Right lobe of liver (tissue), 4 donors: ENCODE measurements at regions not wholly inside any gene's neighbourhood (a gene's known extent, or its start where the extent isn't known, plus 50 kb on each side); places are given as distances from the start of the nearest gene placed in this dataset.

Experiments used
- CTCF ChIP-seq, 4 donors: fragments of 200-600 bp in 3 of 4; fragments of 450-650 bp in 1 of 4; IDR thresholded peaks; one replicate each; pipeline versions ENCODE4 v1.5.1 to v1.8.0; 2016 to 2022; ENCODE audit warnings: antibody characterized with exemption in 4 of 4, mild to moderate bottlenecking in 2 of 4
- POLR2A ChIP-seq: fragments of 450-650 bp; IDR thresholded peaks from one replicate; pipeline ENCODE4 v1.6.1; 2017; ENCODE audit warnings: antibody characterized with exemption, mild to moderate bottlenecking
- donor health status: DM: no; HTN: no; CAD: no.
- donor health status: DM: no; HTN: no; CAD: no.
- donor health status: DM: no; HTN: yes; CAD: no.

- TF ChIP-seq POLR2A: no peak
- TF ChIP-seq CTCF (IDR thresholded peaks at IDR 0.05): no peak
These were observed 242.8 kb downstream of the KCNE4 start for GRCh38 chr2:223294756-223295155.
